Neural progenitor cell (in vitro differentiated cells): ENCODE measurements at regions not wholly inside any gene's neighbourhood (a gene's known extent, or its start where the extent isn't known, plus 50 kb on each side); places are given as distances from the start of the nearest gene placed in this dataset.

ENCODE experiments used
- EZH2 ChIP-seq: fragments of 200-600 bp; sonication (generic); IDR thresholded peaks from 2 replicates; pipeline ENCODE4 v1.6.1; 2017; ENCODE audit warnings: antibody characterized with exemption, mild to moderate bottlenecking, moderate library complexity
- EZH2phosphoT487 ChIP-seq: fragments of 200-600 bp; sonication (generic); IDR thresholded peaks from 2 replicates; pipeline ENCODE4 v1.6.1; 2017; ENCODE audit warnings: antibody characterized with exemption
- TF ChIP-seq, protein P1 (sequence below): fragments of 200-600 bp; sonication (generic); IDR thresholded peaks from 2 replicates; pipeline ENCODE4 v1.5.1; 2017; ENCODE audit warnings: antibody characterized with exemption, mild to moderate bottlenecking

DNA sequence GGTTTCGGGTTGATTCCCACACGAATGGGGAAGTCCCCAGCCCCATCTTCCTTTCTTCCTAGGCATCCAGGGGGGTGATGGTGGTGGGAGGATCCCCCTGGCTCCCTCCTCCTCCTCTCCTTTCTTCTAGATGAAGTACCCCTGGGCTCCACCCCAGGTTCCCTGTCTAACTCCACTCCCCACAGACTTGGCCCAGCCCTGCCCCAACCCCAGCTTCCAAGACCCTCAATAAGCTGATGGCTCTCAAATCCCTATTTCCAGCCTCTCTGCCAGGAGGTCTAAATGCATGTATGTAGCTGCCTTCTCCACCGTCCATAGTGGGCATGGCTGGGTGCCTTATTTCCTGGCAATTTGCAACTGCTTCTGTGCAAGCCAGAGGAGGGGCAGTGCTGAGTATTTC lies 383.7 kb downstream of the BCL11B start:
- no peak for TF ChIP-seq EZH2phosphoT487
- TF ChIP-seq, protein P1, sequence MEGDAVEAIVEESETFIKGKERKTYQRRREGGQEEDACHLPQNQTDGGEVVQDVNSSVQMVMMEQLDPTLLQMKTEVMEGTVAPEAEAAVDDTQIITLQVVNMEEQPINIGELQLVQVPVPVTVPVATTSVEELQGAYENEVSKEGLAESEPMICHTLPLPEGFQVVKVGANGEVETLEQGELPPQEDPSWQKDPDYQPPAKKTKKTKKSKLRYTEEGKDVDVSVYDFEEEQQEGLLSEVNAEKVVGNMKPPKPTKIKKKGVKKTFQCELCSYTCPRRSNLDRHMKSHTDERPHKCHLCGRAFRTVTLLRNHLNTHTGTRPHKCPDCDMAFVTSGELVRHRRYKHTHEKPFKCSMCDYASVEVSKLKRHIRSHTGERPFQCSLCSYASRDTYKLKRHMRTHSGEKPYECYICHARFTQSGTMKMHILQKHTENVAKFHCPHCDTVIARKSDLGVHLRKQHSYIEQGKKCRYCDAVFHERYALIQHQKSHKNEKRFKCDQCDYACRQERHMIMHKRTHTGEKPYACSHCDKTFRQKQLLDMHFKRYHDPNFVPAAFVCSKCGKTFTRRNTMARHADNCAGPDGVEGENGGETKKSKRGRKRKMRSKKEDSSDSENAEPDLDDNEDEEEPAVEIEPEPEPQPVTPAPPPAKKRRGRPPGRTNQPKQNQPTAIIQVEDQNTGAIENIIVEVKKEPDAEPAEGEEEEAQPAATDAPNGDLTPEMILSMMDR: no peak
- TF ChIP-seq EZH2: no peak
